GM19239 (cell line): ENCODE measurements at regions not wholly inside any gene's neighbourhood (a gene's known extent, or its start where the extent isn't known, plus 50 kb on each side); places are given as distances from the start of the nearest gene placed in this dataset.
"Not testable (repeated sequence)": the region's sequence is repeated elsewhere in the genome, so short reads cannot be mapped to it uniquely, and the experiment has no call there.

Experiments used
- DNase-seq: peaks from one replicate; pipeline ENCODE4 v3.0.0; 2011; ENCODE audit warnings: low spot score; ENCODE audit not compliant: insufficient read length
- FAIRE-seq: peaks from 2 replicates; lab custom pipeline; 2011; peaks lifted over from hg19 to GRCh38; lab: Jason Lieb, UNC

- no peak for DNase-seq
- FAIRE-seq: no peak
These were observed 95.0 kb upstream of the SERBP1 start for GRCh38 chr1:67525053-67525760.

- no peak for DNase-seq
- FAIRE-seq: no peak
These were observed 97.9 kb upstream of the SERBP1 start for GRCh38 chr1:67528141-67528540.

- no peak for DNase-seq
- no peak for FAIRE-seq
These were observed 99.9 kb upstream of the SERBP1 start for GRCh38 chr1:67530071-67530470.

GRCh38 chr1:67532452-67533216, 102.4 kb upstream of the SERBP1 start:
- DNase-seq (peak; percentile 44), FAIRE-seq (peak; percentile 56)

GRCh38 chr1:67534627-67535065, 104.4 kb upstream of the SERBP1 start:
- FAIRE-seq: no peak
- DNase-seq: no peak

- FAIRE-seq: no peak
- DNase-seq: peak; percentile 17
These were observed 105.3 kb upstream of the SERBP1 start for GRCh38 chr1:67535474-67535873.

- no peak for DNase-seq
- FAIRE-seq: no peak
These were observed 106.9 kb upstream of the SERBP1 start for GRCh38 chr1:67536957-67537666.

- no peak for FAIRE-seq
- no peak for DNase-seq
These were observed 107.4 kb upstream of the SERBP1 start for GRCh38 chr1:67537667-67538018.

GRCh38 chr1:67540025-67540732, 110.0 kb upstream of the SERBP1 start:
- DNase-seq (no peak), FAIRE-seq (no peak)

GRCh38 chr1:67540733-67541125, 110.5 kb upstream of the SERBP1 start:
- no peak for DNase-seq
- FAIRE-seq: no peak

GRCh38 chr1:67542747-67543146, 112.5 kb upstream of the SERBP1 start:
- DNase-seq: no peak
- FAIRE-seq: no peak

- FAIRE-seq: no peak
- no peak for DNase-seq
These were observed 114.7 kb upstream of the SERBP1 start for GRCh38 chr1:67544921-67545320.

- no peak for FAIRE-seq
- no peak for DNase-seq
These were observed 115.2 kb upstream of the SERBP1 start for GRCh38 chr1:67545364-67545763.

GRCh38 chr1:67551375-67551774, 121.2 kb upstream of the SERBP1 start:
- DNase-seq (no peak), FAIRE-seq (no peak)

- DNase-seq (no peak), FAIRE-seq (no peak)
These were observed 122.1 kb upstream of the SERBP1 start for GRCh38 chr1:67552336-67552759.

- FAIRE-seq, DNase-seq: not testable (repeated sequence)
These were observed 124.0 kb upstream of the SERBP1 start for GRCh38 chr1:67554204-67554603.

GRCh38 chr1:67555461-67556296, 125.5 kb upstream of the SERBP1 start:
- no peak for FAIRE-seq
- no peak for DNase-seq

- DNase-seq (no peak), FAIRE-seq (no peak)
These were observed 126.2 kb upstream of the SERBP1 start for GRCh38 chr1:67556297-67556900.
